NCI-H1092 treated with DMSO at 0.1 percent for 48 hours (cell line): ENCODE measurements at regions not wholly inside any gene's neighbourhood (a gene's known extent, or its start where the extent isn't known, plus 50 kb on each side); places are given as distances from the start of the nearest gene placed in this dataset.
"Not testable (repeated sequence)": the region's sequence is repeated elsewhere in the genome, so short reads cannot be mapped to it uniquely, and the experiment has no call there.

ENCODE experiments used
- DNase-seq: peaks from one replicate; lab custom pipeline; 2025; lab: John Stamatoyannopoulos, UW

GRCh38 chr16:82298472-82298871 is 128.4 kb upstream of the MPHOSPH6 start:
- no peak for DNase-seq

DNA sequence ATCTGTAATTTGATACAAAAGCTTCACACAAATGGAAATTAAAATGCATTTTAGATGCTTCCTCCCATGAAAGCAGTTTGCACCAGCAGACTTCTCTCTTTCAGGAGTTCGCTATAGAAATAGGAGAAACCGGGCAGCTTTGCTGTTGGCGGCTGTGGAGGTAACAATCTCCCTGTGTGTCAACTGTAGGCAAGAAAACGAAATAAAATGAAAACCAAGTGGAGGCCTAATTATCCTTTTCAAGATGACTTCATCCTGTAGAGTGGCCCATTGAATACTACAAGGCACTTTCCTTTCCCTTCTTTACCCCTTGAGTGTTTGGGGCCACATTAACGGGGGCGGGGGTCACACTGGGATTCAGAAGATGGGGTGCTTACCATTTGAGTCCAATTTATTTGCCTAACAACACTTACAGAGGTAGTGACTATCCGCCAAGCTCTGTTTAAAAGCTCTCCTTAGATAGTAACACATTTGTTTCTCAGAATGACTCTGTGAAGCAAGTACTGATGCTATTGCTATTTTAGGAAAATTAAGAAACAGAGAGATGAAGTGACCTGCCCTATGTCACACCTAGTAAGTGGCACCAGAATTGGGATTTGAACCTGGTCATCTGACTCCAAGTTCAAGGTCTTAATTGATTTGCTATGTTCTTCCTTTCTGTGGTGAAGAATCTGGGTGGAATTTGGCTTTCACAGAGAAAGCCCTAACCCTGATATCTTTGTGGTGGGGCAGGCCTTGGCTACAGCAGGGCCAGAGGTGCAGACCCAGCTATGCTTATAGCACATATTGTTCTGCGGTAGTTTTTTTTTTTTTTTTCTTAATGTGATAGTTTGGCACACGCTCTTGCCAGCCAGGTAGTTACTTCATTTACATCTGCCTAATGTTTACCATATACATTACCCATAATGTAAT is 125.5 kb upstream of the MPHOSPH6 start:
- no peak for DNase-seq

- DNase-seq, result no peak
Measured at GRCh38 chr16:82293671-82294070, 123.6 kb upstream of the MPHOSPH6 start.

DNA sequence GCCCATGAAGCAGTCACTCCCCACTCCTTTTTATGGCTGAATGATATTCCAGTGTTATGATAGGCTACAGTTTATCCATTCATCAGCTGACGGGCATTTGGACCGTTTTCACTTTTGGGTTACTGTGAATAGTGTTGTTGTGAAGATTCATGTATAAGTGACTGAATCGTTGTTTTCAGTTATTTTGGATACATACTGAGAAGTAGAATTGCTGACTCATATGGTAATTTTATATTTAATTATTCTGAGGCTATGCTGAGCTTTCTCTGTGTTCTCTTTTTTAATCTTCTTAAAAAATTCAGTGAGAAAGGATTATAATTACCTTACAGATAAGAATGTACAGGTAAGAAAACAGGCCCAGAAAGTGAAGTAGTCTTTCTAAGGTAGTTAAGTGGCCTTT is 117.9 kb upstream of the MPHOSPH6 start:
- DNase-seq, result no peak

DNA sequence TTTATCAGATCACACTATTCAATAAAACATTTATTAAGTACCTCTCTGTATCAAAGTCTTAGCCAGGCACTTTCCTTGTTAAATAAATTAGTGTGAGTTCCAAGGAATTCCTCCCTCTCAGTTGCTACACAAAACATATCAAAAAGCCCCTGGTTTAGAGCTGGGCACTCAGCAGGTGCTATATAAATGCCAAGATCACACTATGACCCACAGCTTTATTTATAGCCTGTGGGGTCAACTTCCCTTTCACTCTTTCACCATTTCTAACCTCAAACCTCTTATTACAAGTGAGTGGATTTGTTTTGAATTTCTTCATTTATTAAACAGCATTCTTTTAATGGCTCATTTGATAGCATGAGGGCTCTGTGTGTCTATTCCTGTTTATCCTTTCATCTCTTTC is 112.6 kb upstream of the MPHOSPH6 start:
- no peak for DNase-seq

GRCh38 chr16:82281544-82281943 is 111.5 kb upstream of the MPHOSPH6 start:
- DNase-seq, result no peak

DNA sequence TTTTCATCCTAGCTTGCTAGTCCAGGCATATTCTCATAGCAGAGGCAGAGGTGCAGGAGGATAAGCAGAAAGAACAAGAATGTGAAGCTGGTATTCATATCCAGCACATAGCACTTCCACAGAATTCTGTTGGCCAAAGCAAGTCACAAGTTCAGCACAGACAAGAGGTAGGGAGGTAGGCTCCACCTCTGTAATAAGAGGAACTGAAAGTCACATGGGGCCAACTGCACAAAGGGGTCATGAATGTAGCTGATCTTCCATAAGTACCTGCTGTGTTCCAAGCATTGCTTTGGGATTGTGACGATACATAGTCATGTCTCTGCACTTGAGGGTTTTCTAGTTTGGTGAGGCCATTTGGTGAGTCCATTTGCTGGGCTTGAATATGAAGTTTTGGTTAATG is 110.8 kb upstream of the MPHOSPH6 start:
- DNase-seq, result no peak

- not testable (repeated sequence) for DNase-seq
Measured at GRCh38 chr16:82275349-82275748, 105.3 kb upstream of the MPHOSPH6 start.

GRCh38 chr16:82271636-82272035 is 101.6 kb upstream of the MPHOSPH6 start:
- no peak for DNase-seq

- DNase-seq, result not testable (repeated sequence)
Measured at GRCh38 chr16:82267675-82268074, 97.7 kb upstream of the MPHOSPH6 start.

DNA sequence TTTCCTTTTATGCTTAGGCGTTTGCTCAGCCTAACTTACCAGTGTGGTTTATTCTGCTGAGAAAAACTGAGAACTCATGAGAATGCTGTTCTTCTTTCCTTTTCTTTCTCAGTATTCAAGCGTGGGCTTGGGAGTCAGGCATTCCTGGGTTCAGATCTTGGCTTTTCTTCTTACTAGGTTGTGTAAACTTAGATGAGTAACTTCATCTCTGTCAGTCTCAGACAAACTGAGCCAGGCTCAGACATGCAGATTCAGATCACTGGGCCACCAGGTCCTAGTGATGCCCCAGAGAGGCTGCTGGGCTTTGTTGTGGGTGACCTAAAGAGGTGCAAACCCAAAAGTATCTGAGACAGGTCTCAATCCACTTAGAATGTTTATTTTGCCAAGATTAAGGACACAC is 95.8 kb upstream of the MPHOSPH6 start:
- no peak for DNase-seq

GRCh38 chr16:82264756-82265155 is 94.7 kb upstream of the MPHOSPH6 start:
- no peak for DNase-seq

DNA sequence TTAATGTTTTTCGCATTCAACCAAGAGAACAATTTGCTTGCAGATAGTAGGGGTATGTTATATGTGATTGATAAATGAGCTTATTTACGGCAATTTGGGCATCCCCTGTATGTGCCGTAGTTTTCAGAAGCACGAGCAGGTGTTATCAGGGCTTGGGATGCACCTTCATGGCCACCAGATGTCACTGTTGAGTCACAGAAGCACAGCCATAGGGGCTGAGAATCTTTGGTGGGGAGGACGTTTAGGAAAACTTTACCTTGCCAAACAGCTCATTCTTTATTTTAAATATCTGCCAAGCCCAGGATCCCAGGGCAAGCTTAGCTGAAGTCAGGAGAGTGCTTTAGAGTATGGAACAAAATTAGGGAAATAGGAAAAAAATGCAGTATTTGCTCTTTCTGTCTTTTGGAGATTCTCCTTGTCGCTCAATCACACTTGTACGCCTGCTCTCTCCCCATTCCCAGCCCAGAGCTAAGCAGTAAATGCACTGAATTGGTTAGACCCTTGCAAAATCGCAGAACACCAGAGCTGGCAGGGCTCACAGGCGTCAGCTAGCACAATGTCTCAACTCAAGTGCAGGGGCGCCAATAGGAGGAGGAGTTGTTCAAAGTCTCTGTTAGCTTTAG is 93.6 kb upstream of the MPHOSPH6 start:
- DNase-seq, result peak; percentile 70

DNA sequence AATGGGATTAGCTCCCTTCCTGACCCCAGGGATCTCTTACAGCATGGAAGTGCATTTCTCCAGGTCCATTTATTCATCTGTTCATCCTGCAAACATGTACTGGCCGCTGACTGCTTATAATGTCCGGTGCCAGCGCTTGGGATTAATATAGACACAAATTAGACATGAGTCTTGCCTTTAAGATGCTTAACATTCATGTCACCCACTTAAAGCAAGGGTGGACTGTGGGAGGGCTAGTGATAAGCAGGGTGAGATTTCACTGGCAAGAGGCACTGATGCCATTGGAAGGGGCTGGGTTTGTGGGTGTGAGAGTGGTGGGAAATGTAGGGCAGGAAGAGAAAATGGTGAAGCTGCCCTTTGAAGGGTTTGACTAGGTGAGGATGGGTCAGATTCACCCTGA is 92.2 kb upstream of the MPHOSPH6 start:
- DNase-seq, result no peak

- DNase-seq, result no peak
Measured at GRCh38 chr16:82260212-82260795, 90.3 kb upstream of the MPHOSPH6 start.

DNA sequence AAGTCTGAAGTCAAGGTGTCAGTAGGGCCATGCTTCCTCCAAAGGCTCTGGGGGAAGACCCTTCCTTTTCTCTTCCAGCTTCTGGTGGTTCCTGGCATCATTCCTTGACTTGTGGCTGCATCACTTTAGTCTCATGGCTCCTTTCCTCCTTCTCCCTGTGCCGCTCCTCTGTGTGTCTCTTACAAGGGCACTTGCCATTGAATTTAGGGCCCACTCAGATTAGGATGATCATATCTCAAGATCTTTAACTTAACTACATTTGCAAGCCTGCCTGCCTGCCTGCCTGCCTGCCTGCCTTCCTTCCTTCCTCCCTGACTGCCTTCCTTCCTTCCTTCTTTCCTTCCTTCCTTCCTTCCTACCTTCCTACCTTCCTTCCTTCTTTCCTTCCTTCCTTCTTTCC is 89.7 kb upstream of the MPHOSPH6 start:
- DNase-seq, result no peak

- no peak for DNase-seq
Measured at GRCh38 chr16:82257990-82258389, 88.0 kb upstream of the MPHOSPH6 start.

- no peak for DNase-seq
Measured at GRCh38 chr16:82252582-82252981, 82.6 kb upstream of the MPHOSPH6 start.

GRCh38 chr16:82248677-82249076 is 78.7 kb upstream of the MPHOSPH6 start:
- no peak for DNase-seq

GRCh38 chr16:82248012-82248656 is 78.1 kb upstream of the MPHOSPH6 start:
- DNase-seq, result no peak

DNA sequence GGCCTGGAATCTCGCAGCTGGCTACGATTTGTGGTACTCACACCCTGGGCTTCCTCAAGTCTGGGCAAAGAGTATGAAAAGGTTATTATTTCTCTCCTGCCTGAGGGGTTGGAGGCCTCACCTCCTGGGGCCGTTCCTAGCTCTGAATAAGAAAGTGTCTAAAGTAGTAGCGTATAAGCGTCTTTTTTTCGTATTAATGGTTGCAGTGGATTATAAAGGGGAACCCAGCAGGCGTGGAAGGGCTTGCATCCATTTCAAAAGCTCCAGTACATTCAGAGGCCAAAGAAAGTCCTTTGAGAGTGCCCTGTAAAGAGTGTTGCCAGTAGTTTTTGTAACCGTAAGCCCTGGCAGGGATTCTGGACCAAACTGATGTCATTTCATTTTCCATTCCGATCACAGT is 72.2 kb upstream of the MPHOSPH6 start:
- DNase-seq, result no peak

DNA sequence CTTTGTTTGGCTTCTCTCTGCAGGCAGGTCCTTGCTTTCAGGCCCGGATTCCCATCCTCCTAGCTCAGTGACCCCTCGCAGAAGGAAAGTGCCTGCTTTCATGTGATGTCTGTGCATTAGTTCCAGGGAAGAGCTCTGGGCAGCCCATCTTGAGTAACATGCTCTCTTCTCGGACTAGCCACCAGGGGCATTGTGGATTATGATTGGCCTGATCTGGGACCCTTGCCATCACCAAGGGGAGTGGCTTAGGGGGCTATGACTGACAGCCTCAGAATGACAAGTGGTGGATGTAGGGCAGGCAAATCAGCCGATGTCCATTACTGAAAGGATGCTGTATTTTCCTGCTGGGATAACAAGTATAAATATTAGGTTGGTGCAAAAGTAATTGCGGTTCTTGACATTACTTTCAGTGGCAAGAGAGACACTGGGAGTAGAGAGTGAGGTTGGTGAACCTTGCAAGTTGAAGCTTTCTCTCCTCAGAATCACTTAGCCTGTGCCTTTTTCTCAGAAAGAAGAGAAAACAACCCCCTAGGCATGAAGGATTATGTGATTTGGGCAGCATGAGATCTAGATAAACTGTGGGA is 71.5 kb upstream of the MPHOSPH6 start:
- DNase-seq, result no peak
